Naive B cell (primary cell): ENCODE measurements at regions not wholly inside any gene's neighbourhood (a gene's known extent, or its start where the extent isn't known, plus 50 kb on each side); places are given as distances from the start of the nearest gene placed in this dataset.
"Not testable (repeated sequence)": the region's sequence is repeated elsewhere in the genome, so short reads cannot be mapped to it uniquely, and the experiment has no call there.

Source experiments
- ATAC-seq, 2 donors: fragments of 150-1000 bp; cut with Tn5 transposase; 2 replicates each; pipeline ENCODE4 v1.10.0; 2021; ENCODE audit warnings: low read depth in 2 of 2, mild to moderate bottlenecking in 2 of 2, moderate library complexity in 2 of 2
- DNase-seq: peaks from one replicate; pipeline ENCODE4 v3.0.0; 2022
- H3K27ac Mint-ChIP-seq, 6 donors: one replicate each; pipeline ENCODE4 v1.8.0; 2020 to 2022; ENCODE audit warnings: mild to moderate bottlenecking in 6 of 6, mixed read lengths in 6 of 6, moderate library complexity in 5 of 6, inconsistent platforms in 2 of 6
- H3K27me3 Mint-ChIP-seq, 3 donors: one replicate each; pipeline ENCODE4 v1.8.0; 2021 to 2022; ENCODE audit warnings: mixed read lengths in 3 of 3, mild to moderate bottlenecking in 1 of 3
- H3K36me3 Mint-ChIP-seq, 2 donors: one replicate each; pipeline ENCODE4 v1.8.0; 2020 to 2022; ENCODE audit warnings: mixed read lengths in 2 of 2, inconsistent platforms in 1 of 2, mild to moderate bottlenecking in 1 of 2
- H3K4me1 Mint-ChIP-seq, 3 donors: one replicate each; pipeline ENCODE4 v1.8.0; 2020 to 2022; ENCODE audit warnings: mixed read lengths in 3 of 3, inconsistent platforms in 1 of 3, mild to moderate bottlenecking in 1 of 3, moderate library complexity in 1 of 3
- H3K4me3 Mint-ChIP-seq, 8 donors: one replicate each; pipeline ENCODE4 v1.8.0; 2020 to 2022; ENCODE audit warnings: mild to moderate bottlenecking in 8 of 8, mixed read lengths in 8 of 8, moderate library complexity in 8 of 8, inconsistent platforms in 2 of 8
- H3K9me3 Mint-ChIP-seq, 7 donors: one replicate each; pipeline ENCODE4 v1.8.0; 2020 to 2022; ENCODE audit warnings: mixed read lengths in 7 of 7, mild to moderate bottlenecking in 5 of 7, inconsistent platforms in 2 of 7, moderate library complexity in 1 of 7

DNA sequence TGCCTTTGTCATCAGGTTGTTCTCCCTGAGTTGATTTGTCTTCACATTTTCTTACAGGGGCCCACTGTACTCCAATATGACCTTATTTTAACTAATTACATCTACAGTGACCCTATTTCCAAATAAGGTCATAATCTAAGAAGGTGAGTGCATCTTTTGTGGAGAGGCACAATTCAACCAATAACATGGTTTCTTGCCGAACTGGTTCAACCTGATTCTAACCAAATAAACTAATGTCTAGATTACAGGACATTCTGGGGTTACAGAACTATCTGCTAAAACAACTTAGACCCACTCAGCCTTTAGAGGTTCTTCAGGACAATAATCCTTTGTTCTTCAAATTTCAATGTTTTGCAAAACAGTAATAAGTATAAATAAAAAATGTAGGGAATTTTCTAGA lies 496.5 kb upstream of the SOX11 start:
- DNase-seq = no peak
- H3K27ac Mint-ChIP-seq = no peak overlapping the region
- ATAC-seq = no peak
- peaks cover 0 to 14% (median 5%) of the 10 kb centered on the region in 7 donors for H3K9me3 Mint-ChIP-seq
- no peaks in the 10 kb centered on the region for H3K36me3 Mint-ChIP-seq
- H3K4me1 Mint-ChIP-seq = no peaks in the 10 kb centered on the region
- no peaks in the 10 kb centered on the region for H3K27me3 Mint-ChIP-seq
- no peak overlapping the region for H3K4me3 Mint-ChIP-seq

DNA sequence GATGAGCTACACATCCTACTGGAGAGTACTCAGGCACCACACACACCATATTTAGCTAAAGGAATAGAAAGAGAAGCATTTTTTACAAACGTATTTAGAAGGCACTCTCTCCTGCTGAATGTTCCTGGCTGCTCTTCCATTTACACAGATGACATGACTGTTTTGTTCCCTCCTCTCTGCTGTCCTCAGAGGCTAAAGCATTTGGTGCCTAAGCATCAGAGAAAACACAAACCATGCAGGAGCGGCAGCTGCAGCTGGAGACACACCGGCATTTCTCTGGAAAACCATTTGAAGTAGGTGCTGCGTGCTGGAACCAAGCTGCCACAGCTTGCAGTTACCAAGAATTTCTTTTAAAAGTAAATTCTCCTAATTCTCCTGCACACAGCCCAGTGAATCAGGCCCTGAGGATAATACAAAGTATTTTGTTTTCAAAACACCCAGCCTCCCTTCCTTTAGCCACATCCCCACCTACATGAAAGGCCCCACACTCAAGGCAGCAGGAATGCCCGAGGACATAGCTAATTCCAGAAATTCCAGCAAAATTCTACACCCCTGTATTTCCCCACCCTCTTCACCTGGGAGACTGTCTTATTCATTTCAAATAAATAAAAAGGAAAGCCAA lies 488.9 kb upstream of the SOX11 start:
- peaks cover 1 to 10% (median 4%) of the 10 kb centered on the region in 7 donors for H3K9me3 Mint-ChIP-seq
- H3K27ac Mint-ChIP-seq = peak overlapping the region in 1 of 6 donors; percentile 45
- DNase-seq (no peak), ATAC-seq (no peak)
- H3K4me1 Mint-ChIP-seq = no peaks in the 10 kb centered on the region
- no peaks in the 10 kb centered on the region for H3K27me3 Mint-ChIP-seq
- H3K4me3 Mint-ChIP-seq = no peak overlapping the region
- no peaks in the 10 kb centered on the region for H3K36me3 Mint-ChIP-seq

- not testable (repeated sequence) for DNase-seq, H3K4me1 Mint-ChIP-seq, ATAC-seq, H3K4me3 Mint-ChIP-seq, H3K9me3 Mint-ChIP-seq, H3K27me3 Mint-ChIP-seq, H3K27ac Mint-ChIP-seq, H3K36me3 Mint-ChIP-seq
These were observed 485.4 kb upstream of the SOX11 start for GRCh38 chr2:5206742-5207141.

- Mint-ChIP-seq H3K9me3 (peaks cover 0 to 13% (median 2%) of the 10 kb centered on the region in 7 donors), H3K36me3 (no peaks in the 10 kb centered on the region), H3K27me3 (no peaks in the 10 kb centered on the region), H3K4me3 (no peak overlapping the region), H3K27ac (no peak overlapping the region), H3K4me1 (no peaks in the 10 kb centered on the region)
- no peak for ATAC-seq
- no peak for DNase-seq
These were observed 476.1 kb upstream of the SOX11 start for GRCh38 chr2:5215989-5216607.

DNA sequence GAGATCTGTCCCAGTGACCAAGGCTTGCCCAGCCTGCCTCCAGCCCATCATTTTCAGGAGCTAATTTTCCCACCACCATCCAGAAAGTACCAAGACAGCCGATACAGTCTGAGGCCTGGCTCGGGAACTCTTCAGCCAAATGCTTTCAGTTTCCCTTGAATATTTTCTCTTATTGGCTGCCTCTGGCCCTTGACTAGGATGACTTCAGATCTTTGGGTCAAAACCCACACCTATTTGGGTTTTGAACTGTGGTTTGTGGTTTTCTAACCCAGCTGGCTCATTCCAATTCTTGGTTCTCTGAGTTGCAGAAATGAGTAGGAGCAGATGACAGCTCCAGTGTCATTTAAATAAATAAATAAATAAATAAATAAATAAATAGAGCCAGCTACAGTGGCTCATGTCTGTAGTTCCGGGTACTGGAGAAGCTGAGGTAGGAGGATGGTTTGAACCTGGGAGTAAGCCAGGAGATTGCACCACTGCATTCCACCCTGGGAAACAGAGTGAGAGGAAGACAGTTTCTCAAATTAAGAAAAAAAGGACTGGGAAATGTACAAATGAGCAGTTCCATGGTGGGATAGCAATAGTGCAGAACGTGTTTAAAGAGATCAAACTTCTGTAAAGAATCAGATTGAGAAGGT lies 465.0 kb upstream of the SOX11 start:
- no peak for DNase-seq
- no peaks in the 10 kb centered on the region for H3K4me1 Mint-ChIP-seq
- H3K27ac Mint-ChIP-seq = no peak overlapping the region
- H3K4me3 Mint-ChIP-seq = no peak overlapping the region
- no peaks in the 10 kb centered on the region for H3K36me3 Mint-ChIP-seq
- ATAC-seq = no peak
- H3K9me3 Mint-ChIP-seq = peaks cover 0 to 4% (median 0%) of the 10 kb centered on the region in 7 donors
- H3K27me3 Mint-ChIP-seq = no peaks in the 10 kb centered on the region

- no peak for ATAC-seq
- DNase-seq = no peak
- Mint-ChIP-seq H3K9me3 (peaks cover 0 to 3% (median 0%) of the 10 kb centered on the region in 7 donors), H3K27me3 (no peaks in the 10 kb centered on the region), H3K27ac (no peak overlapping the region), H3K4me3 (no peak overlapping the region), H3K36me3 (no peaks in the 10 kb centered on the region), H3K4me1 (no peaks in the 10 kb centered on the region)
These were observed 462.6 kb upstream of the SOX11 start for GRCh38 chr2:5229574-5229973.

DNA sequence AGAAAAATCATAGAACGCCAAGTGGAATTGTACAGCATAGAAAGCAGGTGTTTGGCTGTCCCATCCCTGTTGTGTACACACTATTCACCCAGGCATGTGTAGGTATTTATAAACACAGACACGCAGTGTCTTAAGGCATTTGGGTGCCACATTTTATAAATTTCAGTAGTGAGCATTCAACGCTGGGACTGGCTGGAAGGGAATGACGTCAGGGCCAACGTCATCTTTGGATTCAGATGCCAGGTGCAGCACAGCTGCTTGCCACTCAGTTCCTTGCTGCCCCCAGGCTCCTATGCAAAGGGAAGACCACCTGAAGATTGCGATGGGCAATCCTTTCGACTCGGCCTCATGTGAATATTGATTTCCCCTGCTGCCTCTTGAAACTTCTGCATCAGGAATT lies 461.7 kb upstream of the SOX11 start:
- DNase-seq = no peak
- no peak overlapping the region for H3K4me3 Mint-ChIP-seq

GRCh38 chr2:5230855-5231254 lies 461.3 kb upstream of the SOX11 start:
- peaks cover 0 to 9% (median 0%) of the 10 kb centered on the region in 7 donors for H3K9me3 Mint-ChIP-seq
- no peaks in the 10 kb centered on the region for H3K27me3 Mint-ChIP-seq
- ATAC-seq = no peak
- H3K4me1 Mint-ChIP-seq = no peaks in the 10 kb centered on the region
- DNase-seq = no peak
- no peak overlapping the region for H3K27ac Mint-ChIP-seq
- H3K36me3 Mint-ChIP-seq = no peaks in the 10 kb centered on the region
- H3K4me3 Mint-ChIP-seq = no peak overlapping the region

More for the DNA sequence above, 461.7 kb upstream of the SOX11 start:
- peaks cover 0 to 9% (median 0%) of the 10 kb centered on the region in 7 donors for H3K9me3 Mint-ChIP-seq
- ATAC-seq = no peak
- no peaks in the 10 kb centered on the region for H3K27me3 Mint-ChIP-seq
- H3K36me3 Mint-ChIP-seq = no peaks in the 10 kb centered on the region
- H3K27ac Mint-ChIP-seq = no peak overlapping the region
- no peaks in the 10 kb centered on the region for H3K4me1 Mint-ChIP-seq

GRCh38 chr2:5231287-5231686 lies 460.9 kb upstream of the SOX11 start:
- DNase-seq = no peak
- no peaks in the 10 kb centered on the region for H3K4me1 Mint-ChIP-seq
- no peaks in the 10 kb centered on the region for H3K36me3 Mint-ChIP-seq
- no peak for ATAC-seq
- no peak overlapping the region for H3K27ac Mint-ChIP-seq
- H3K9me3 Mint-ChIP-seq = peaks cover 0 to 9% (median 0%) of the 10 kb centered on the region in 7 donors
- no peaks in the 10 kb centered on the region for H3K27me3 Mint-ChIP-seq
- no peak overlapping the region for H3K4me3 Mint-ChIP-seq

GRCh38 chr2:5234563-5234962 lies 457.6 kb upstream of the SOX11 start:
- Mint-ChIP-seq H3K9me3 (peaks cover 0 to 9% (median 0%) of the 10 kb centered on the region in 7 donors), H3K27ac (no peak overlapping the region), H3K4me1 (no peaks in the 10 kb centered on the region), H3K4me3 (no peak overlapping the region), H3K36me3 (no peaks in the 10 kb centered on the region), H3K27me3 (no peaks in the 10 kb centered on the region)
- DNase-seq = no peak
- ATAC-seq = no peak

DNA sequence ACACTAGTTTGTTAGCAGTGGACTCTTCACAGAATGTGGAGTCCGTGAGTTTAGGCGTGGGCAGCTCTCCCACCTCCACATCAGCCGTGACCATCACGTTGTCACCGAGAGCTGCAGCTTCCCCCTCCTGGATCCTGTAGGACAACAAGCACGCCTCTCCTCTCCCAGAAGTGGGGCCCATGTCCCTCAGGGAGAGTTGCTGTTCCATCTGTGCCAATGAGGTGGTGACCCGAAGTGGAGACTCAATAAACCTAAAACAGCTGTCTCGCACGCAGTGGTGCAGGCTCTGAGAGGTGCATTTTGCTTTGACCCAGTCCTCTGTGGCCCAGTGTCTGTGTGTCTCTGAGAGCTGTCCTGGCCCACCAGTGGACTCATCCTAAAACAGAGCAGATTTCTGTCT lies 456.5 kb upstream of the SOX11 start:
- no peaks in the 10 kb centered on the region for H3K4me1 Mint-ChIP-seq
- no peaks in the 10 kb centered on the region for H3K36me3 Mint-ChIP-seq
- no peak for ATAC-seq
- H3K4me3 Mint-ChIP-seq = no peak overlapping the region
- no peaks in the 10 kb centered on the region for H3K27me3 Mint-ChIP-seq
- no peak overlapping the region for H3K27ac Mint-ChIP-seq
- no peak for DNase-seq
- H3K9me3 Mint-ChIP-seq = peaks cover 0 to 9% (median 0%) of the 10 kb centered on the region in 7 donors

GRCh38 chr2:5236249-5236648 lies 455.9 kb upstream of the SOX11 start:
- no peak for ATAC-seq
- peaks cover 0 to 9% (median 0%) of the 10 kb centered on the region in 7 donors for H3K9me3 Mint-ChIP-seq

GRCh38 chr2:5242751-5243150 lies 449.4 kb upstream of the SOX11 start:
- DNase-seq (no peak), ATAC-seq (no peak)
- peaks cover 0 to 5% (median 0%) of the 10 kb centered on the region in 3 donors for H3K27me3 Mint-ChIP-seq
- H3K4me3 Mint-ChIP-seq = no peak overlapping the region
- no peak overlapping the region for H3K27ac Mint-ChIP-seq
- H3K36me3 Mint-ChIP-seq = no peaks in the 10 kb centered on the region
- H3K9me3 Mint-ChIP-seq = peaks cover 0 to 5% (median 0%) of the 10 kb centered on the region in 7 donors
- H3K4me1 Mint-ChIP-seq = no peaks in the 10 kb centered on the region

More at GRCh38 chr2:5236249-5236648, 455.9 kb upstream of the SOX11 start:
- Mint-ChIP-seq H3K36me3 (no peaks in the 10 kb centered on the region), H3K27ac (no peak overlapping the region), H3K4me1 (no peaks in the 10 kb centered on the region), H3K27me3 (no peaks in the 10 kb centered on the region), H3K4me3 (no peak overlapping the region)
- no peak for DNase-seq

DNA sequence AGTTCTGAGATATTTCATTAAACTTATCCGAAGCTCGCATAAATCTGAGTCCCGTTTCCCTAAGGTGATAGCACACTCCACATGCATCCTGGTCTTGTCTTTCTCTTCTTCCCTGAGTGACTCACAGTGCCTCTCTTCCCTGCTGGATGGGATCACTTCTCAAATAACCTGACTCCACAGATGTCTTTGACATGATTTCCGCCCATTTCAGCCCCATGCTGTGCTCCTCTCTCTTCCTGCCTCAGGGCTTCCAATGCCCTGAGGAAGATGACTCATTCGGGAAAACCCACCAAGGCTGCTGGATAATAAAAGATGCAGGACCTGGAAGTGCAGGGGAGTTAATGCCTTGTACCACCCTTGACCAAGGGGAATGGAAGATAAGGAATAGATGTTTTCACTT lies 441.7 kb upstream of the SOX11 start:
- Mint-ChIP-seq H3K4me3 (no peak overlapping the region), H3K4me1 (no peaks in the 10 kb centered on the region), H3K36me3 (peaks cover 0 to 10% of the 10 kb centered on the region in 2 donors), H3K9me3 (peaks cover 0 to 22% (median 7%) of the 10 kb centered on the region in 7 donors), H3K27me3 (no peaks in the 10 kb centered on the region), H3K27ac (no peak overlapping the region)
- no peak for DNase-seq
- ATAC-seq = no peak
